ENCODE measurements at regions not wholly inside any gene's neighbourhood (a gene's known extent, or its start where the extent isn't known, plus 50 kb on each side); places are given as distances from the start of the nearest gene placed in this dataset.
A peak's percentile ranks its signal among the peaks of the same experiment; 100 is the strongest.

GRCh38 chr2:172196768-172197431 lies 94.2 kb upstream of the DLX2 start:
- no peak for DNase-seq
- in situ Hi-C loops (cut with MboI; ENCODE audit: low pct_unique_long_range_greater_than_20kb, low sequenced_read_pairs): no loop called here

- DNase-seq: no peak
- in situ Hi-C loops (cut with MboI; ENCODE audit: low pct_unique_long_range_greater_than_20kb, low sequenced_read_pairs): no loop called here
These were observed 95.7 kb upstream of the DLX2 start for GRCh38 chr2:172198361-172198760.

DNA sequence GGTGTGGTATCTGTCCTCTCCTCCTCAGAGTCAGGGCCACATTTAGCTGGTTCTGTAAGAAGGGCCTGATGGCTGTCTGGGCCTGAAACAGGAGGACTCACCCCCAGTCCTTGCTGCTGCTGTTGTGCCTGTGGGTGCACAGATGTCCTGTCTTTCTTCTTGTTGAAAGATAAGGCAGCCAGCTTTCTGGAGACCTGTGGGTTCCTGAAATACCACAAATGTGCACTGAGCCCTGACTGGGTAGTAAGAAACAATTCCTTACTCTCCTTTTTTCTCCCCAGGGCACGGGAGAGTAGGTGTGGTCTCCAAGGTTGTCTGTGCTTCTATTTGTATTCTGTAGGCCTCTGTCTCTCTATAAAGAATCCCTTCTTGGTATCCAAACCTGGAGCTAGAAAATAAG lies 96.2 kb upstream of the DLX2 start:
- DNase-seq: no peak
- in situ Hi-C loops (cut with MboI; ENCODE audit: low pct_unique_long_range_greater_than_20kb, low sequenced_read_pairs): no loop called here

- in situ Hi-C loops (cut with MboI; ENCODE audit: low pct_unique_long_range_greater_than_20kb, low sequenced_read_pairs): no loop called here
- DNase-seq: peak; percentile 64
These were observed 97.9 kb upstream of the DLX2 start for GRCh38 chr2:172200495-172201085.

DNA sequence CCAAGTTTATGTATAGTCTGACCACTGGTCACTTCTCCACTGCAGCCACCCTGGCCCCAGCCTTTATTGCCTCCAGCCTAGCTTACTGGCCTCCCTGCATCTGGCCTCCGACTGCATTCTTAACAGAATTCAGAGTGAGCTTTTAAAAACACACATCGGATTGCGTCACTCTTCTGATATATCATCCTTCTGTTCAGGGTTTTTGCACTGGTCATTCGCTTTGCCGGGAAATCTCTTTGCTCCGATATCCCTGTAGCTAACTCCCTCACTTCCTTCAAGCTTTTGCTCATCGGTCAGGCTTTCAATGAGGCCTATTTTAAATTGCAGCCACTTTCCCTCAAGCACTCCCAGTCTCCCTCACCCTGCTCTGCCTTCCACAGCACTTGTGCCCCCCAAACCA lies 101.6 kb upstream of the DLX2 start:
- in situ Hi-C loops (cut with MboI; ENCODE audit: low pct_unique_long_range_greater_than_20kb, low sequenced_read_pairs): no loop called here

GRCh38 chr2:172204762-172205161 lies 102.1 kb upstream of the DLX2 start:
- in situ Hi-C loops (cut with MboI; ENCODE audit: low pct_unique_long_range_greater_than_20kb, low sequenced_read_pairs): no loop called here
- no peak for DNase-seq

More for the DNA sequence above, 101.6 kb upstream of the DLX2 start:
- no peak for DNase-seq

GRCh38 chr2:172205292-172205691 lies 102.6 kb upstream of the DLX2 start:
- in situ Hi-C loops (cut with MboI; ENCODE audit: low pct_unique_long_range_greater_than_20kb, low sequenced_read_pairs): no loop called here
- DNase-seq: no peak

GRCh38 chr2:172207911-172208310 lies 105.2 kb upstream of the DLX2 start:
- no peak for DNase-seq
- in situ Hi-C loops (cut with MboI; ENCODE audit: low pct_unique_long_range_greater_than_20kb, low sequenced_read_pairs): no loop called here

DNA sequence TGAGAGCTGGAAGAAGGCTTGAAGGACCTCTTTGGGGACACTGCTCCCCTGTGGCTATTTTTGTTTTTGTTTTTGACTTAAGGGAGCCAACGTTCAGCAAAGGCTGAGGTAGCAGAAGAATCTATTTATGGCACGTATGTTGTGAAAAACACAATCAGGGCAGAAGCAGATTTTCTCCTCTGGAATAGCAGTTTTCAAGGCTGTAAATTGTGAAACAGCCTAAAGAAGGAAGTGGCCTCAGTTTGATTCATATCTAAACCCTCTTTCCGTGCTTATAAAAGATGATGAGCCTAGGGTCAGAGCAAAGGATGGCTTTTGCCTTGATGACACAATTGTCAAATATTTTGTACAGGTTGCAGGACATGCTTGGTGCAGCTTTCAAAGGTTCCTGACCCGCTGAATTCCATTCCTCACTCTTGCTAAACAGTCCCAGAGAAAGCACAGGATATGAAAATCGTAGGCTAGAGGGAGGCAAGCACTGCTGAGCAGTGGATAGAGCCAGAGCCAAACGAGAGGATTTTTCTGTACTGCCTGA lies 106.2 kb upstream of the DLX2 start:
- in situ Hi-C loops (cut with MboI; ENCODE audit: low pct_unique_long_range_greater_than_20kb, low sequenced_read_pairs): no loop called here
- peak; percentile 77 for DNase-seq

DNA sequence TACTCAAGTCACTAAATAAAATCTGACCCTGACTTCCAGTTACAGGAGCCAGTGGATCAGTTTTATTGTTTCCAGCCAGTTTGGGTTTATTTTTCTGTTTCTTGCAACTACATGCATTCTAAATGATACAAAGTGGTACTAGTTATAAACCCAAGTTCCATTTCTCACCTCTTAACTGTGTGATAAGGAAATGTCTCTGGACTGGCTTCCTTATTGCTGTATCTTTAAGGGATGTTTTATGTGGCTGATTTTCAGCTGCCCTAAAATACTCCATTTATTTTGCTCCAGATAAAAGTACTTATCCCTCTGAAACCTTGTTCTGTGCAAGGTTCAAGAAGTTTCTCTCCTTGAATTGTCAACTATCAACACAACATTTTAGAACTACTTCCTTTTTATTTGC lies 107.9 kb upstream of the DLX2 start:
- no peak for DNase-seq
- in situ Hi-C loops (cut with MboI; ENCODE audit: low pct_unique_long_range_greater_than_20kb, low sequenced_read_pairs): no loop called here

DNA sequence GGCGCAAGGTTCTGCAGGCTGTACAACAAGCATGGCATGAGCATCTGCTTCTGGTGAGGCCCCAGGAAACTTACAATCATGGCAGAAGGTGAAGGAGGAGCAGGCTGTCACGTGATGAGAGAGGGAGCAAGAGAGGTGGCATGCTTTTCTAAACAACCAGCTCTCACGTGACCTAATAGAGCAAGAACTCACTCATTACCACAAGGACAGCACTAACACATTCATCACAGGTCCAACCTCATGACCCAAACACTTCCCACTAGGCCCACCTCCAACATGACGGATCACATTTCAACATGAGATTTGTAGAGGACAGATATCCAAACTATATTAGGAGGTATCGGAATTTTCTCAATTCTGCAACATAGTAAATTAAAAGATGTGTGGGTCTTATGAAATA lies 108.8 kb upstream of the DLX2 start:
- in situ Hi-C loops (cut with MboI; ENCODE audit: low pct_unique_long_range_greater_than_20kb, low sequenced_read_pairs): no loop called here
- no peak for DNase-seq

DNA sequence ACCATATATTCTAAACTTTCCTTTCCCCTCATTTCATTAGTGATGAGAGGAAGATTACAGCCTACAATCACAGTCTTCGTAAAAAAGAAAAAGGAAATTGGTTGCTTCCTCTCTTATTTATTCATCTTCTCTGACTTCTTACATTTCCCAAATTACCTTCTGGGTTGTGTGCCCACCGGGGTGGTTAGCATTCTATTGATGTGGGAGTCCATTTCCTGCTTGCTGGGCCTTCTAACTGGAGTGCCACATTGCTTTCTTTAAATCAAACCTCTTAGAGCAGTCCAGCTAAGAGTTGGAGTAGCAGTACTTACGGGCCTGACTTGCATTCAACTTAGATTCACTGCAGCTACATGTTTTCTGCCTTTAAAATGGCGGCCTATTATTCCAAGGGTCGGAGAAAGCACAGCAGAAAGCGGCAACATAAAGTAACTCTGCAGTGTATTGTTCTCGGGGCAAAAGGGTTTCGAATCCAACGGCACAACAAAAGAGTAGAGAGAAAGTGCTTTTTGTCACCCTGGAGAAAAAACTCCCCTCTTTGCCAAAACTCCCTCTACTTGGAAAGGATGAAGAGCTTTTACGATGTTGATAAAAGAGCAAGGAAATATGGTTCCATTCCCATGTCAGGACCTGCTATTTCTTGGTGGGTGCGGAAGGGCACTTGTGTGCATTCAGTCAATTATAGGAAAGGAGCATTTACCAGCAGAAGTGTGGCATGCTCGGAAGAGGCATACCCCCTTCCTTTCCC lies 110.6 kb upstream of the DLX2 start:
- DNase-seq: no peak
- in situ Hi-C loops (cut with MboI; ENCODE audit: low pct_unique_long_range_greater_than_20kb, low sequenced_read_pairs): no loop called here

- no peak for DNase-seq
- in situ Hi-C loops (cut with MboI; ENCODE audit: low pct_unique_long_range_greater_than_20kb, low sequenced_read_pairs): no loop called here
These were observed 111.6 kb upstream of the DLX2 start for GRCh38 chr2:172214252-172214651.

DNA sequence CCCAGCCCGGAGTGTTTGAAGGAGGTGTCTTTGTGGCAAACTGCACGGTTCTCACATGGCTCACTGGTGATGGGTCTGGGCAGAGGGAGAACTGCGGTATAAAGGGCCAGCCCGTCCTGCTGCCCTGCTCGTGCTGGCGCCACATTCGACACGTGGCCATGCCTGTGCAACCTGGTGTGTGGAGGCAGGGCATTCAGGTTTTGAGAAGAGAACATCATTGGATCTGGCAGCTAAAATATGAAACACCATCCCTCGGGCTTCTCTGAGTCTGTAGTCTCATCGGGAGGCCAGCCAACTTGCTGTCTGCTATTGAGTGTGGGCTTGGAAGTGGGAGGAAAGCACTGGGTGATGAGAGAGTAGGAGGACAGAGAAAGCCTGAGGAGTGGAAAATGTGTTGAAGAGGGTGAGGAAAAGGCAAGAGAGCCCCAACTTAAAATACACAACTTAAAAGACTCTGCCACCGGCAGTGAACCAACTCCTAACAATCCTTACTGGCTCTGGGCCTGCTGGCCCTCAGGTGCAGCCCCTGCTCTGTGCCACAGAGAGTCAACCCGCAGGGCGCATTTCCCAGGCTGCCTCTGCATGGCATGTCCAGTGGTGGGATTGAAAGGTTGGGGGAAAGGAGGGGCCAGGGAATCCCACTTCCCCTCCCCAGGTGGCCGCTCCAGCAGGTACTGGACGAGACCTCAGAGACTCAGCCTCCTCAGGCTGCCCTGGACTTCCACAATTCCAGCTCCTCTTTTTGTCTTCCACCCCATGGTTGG lies 112.7 kb upstream of the DLX2 start:
- in situ Hi-C loops (cut with MboI; ENCODE audit: low pct_unique_long_range_greater_than_20kb, low sequenced_read_pairs): no loop called here

GRCh38 chr2:172215936-172216335 lies 113.2 kb upstream of the DLX2 start:
- in situ Hi-C loops (cut with MboI; ENCODE audit: low pct_unique_long_range_greater_than_20kb, low sequenced_read_pairs): no loop called here
- no peak for DNase-seq

More for the DNA sequence above, 112.7 kb upstream of the DLX2 start:
- DNase-seq: no peak

DNA sequence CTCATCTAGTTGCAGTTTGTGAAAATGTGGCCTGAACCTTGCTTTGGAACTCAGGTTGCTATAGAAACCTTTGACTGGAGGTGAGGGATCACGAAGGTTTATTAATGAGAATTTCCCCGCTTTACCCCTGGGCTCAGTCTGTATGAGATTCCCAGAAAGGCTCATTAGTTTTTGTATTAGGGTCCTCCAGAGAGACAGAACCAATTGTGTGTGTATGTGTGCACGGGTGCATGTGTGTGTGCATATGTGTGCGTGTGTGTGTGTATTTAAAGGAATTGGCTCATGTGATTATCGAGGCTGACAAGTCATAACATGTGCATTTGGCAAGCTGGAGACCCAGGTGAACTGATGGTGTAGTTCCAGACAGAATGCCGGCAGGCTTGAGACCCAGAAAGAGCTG lies 113.8 kb upstream of the DLX2 start:
- in situ Hi-C loops (cut with MboI; ENCODE audit: low pct_unique_long_range_greater_than_20kb, low sequenced_read_pairs): no loop called here
- no peak for DNase-seq

- in situ Hi-C loops (cut with MboI; ENCODE audit: low pct_unique_long_range_greater_than_20kb, low sequenced_read_pairs): no loop called here
- DNase-seq: peak; percentile 44
These were observed 116.5 kb upstream of the DLX2 start for GRCh38 chr2:172219201-172219600.

- in situ Hi-C loops (cut with MboI; ENCODE audit: low pct_unique_long_range_greater_than_20kb, low sequenced_read_pairs): no loop called here
- peak; percentile 57 for DNase-seq
These were observed 117.4 kb upstream of the DLX2 start for GRCh38 chr2:172220121-172220520.

DNA sequence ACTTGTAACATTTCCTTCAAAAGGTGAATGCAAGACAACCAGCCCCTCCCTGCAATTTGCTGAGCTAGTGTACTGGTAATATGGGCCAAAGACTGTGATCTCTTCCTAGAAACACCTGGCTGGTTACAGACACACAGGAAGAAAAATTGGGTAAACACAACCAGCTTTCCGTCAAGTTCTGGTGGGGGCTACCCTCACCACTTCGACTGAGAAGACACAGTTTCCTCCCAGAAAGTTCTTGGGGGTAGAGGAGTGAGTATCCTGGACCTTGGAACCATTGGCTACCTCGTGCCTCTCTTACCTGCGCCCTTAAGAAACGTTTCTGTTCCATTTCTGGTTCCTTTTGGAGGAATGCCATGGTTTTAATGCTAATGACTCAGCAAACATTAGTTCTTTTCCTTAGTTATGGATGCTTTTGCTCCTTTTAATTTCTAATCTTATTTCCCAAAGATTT lies 120.9 kb upstream of the DLX2 start:
- no peak for DNase-seq
- in situ Hi-C loops (cut with MboI; ENCODE audit: low pct_unique_long_range_greater_than_20kb, low sequenced_read_pairs): no loop called here

GRCh38 chr2:172225786-172226185 lies 123.1 kb upstream of the DLX2 start:
- in situ Hi-C loops (cut with MboI; ENCODE audit: low pct_unique_long_range_greater_than_20kb, low sequenced_read_pairs): no loop called here
- DNase-seq: no peak
